Stimulated activated CD8-positive, alpha-beta memory T cell treated with anti-CD3 and anti-CD28 coated beads, Interleukin-15, amount 100 ng/mL, for 4 hours (primary cell): ENCODE measurements at regions not wholly inside any gene's neighbourhood (a gene's known extent, or its start where the extent isn't known, plus 50 kb on each side); places are given as distances from the start of the nearest gene placed in this dataset.
"Not testable (repeated sequence)": the region's sequence is repeated elsewhere in the genome, so short reads cannot be mapped to it uniquely, and the experiment has no call there.

Experiments
- DNase-seq, 2 donors: peaks; one replicate each; pipeline ENCODE4 v3.0.0-alpha.2; 2020; ENCODE audit warnings: low read depth in 2 of 2

- DNase-seq: not testable (repeated sequence)
Observed at GRCh38 chr13:22965011-22965857, 215.5 kb upstream of the SGCG start.

- DNase-seq: not testable (repeated sequence)
Observed at GRCh38 chr13:22965858-22966239, 214.9 kb upstream of the SGCG start.

GRCh38 chr13:22966753-22967152 is 214.0 kb upstream of the SGCG start:
- not testable (repeated sequence) for DNase-seq

- DNase-seq: no peak
Observed at GRCh38 chr13:22967669-22968068, 213.1 kb upstream of the SGCG start.

- no peak for DNase-seq
Observed at GRCh38 chr13:22979952-22980351, 200.8 kb upstream of the SGCG start.

- DNase-seq: no peak
Observed at GRCh38 chr13:22980936-22981335, 199.8 kb upstream of the SGCG start.

- DNase-seq: no peak
Observed at GRCh38 chr13:22993148-22993547, 187.6 kb upstream of the SGCG start.

- DNase-seq: no peak
Observed at GRCh38 chr13:23003446-23003845, 177.3 kb upstream of the SGCG start.

GRCh38 chr13:23007426-23007825 is 173.4 kb upstream of the SGCG start:
- no peak for DNase-seq

GRCh38 chr13:23018143-23018542 is 162.6 kb upstream of the SGCG start:
- DNase-seq: no peak

GRCh38 chr13:23020246-23020843 is 160.4 kb upstream of the SGCG start:
- DNase-seq: no peak

- DNase-seq: no peak
Observed at GRCh38 chr13:23021906-23022305, 158.9 kb upstream of the SGCG start.

GRCh38 chr13:23022704-23023103 is 158.1 kb upstream of the SGCG start:
- DNase-seq: no peak

GRCh38 chr13:23025864-23026608 is 154.7 kb upstream of the SGCG start:
- DNase-seq: no peak

- DNase-seq: no peak
Observed at GRCh38 chr13:23039266-23039935, 141.4 kb upstream of the SGCG start.

GRCh38 chr13:23042181-23042580 is 138.6 kb upstream of the SGCG start:
- DNase-seq: no peak

- DNase-seq: no peak
Observed at GRCh38 chr13:23044906-23045305, 135.9 kb upstream of the SGCG start.

- no peak for DNase-seq
Observed at GRCh38 chr13:23050126-23050525, 130.7 kb upstream of the SGCG start.

- DNase-seq: not testable (repeated sequence)
Observed at GRCh38 chr13:23053711-23054110, 127.1 kb upstream of the SGCG start.

- no peak for DNase-seq
Observed at GRCh38 chr13:23059173-23059572, 121.6 kb upstream of the SGCG start.

- no peak for DNase-seq
Observed at GRCh38 chr13:23060959-23061358, 119.8 kb upstream of the SGCG start.

- DNase-seq: no peak
Observed at GRCh38 chr13:23067129-23067528, 113.7 kb upstream of the SGCG start.
